Panc1 (cell line): ENCODE measurements at regions not wholly inside any gene's neighbourhood (a gene's known extent, or its start where the extent isn't known, plus 50 kb on each side); places are given as distances from the start of the nearest gene placed in this dataset.

ENCODE experiments used
- ATAC-seq: fragments of 200-7000 bp; cut with Tn5 transposase; 2 replicates; pipeline ENCODE4 v1.9.1; 2020; ENCODE audit warnings: mild to moderate bottlenecking, moderate library complexity
- BruUV-seq: library from RNA; stranded (reverse); fragments of 400-500 nt; replicated peaks from 2 replicates; lab custom pipeline; 2021; lab: Mats Ljungman, UMichigan
- CTCF ChIA-PET: fragments of 300-600 bp; sonication (Branson Sonifier 250); formaldehyde crosslinking; loops from one replicate; lab custom pipeline; 2022; ENCODE audit warnings: antibody characterized with exemption; lab: Charles Lee
- POLR2A ChIA-PET: fragments of 300-600 bp; sonication (Branson Sonifier 250); formaldehyde crosslinking; loops from one replicate; lab custom pipeline; 2022; ENCODE audit warnings: antibody characterized with exemption; lab: Charles Lee
- DNase-seq: peaks from one replicate; pipeline ENCODE4 v3.0.0-alpha.2; 2010; ENCODE audit warnings: low read depth, low spot score
- H3K27ac ChIP-seq: 2 replicates; pipeline ENCODE4 v1.5.1; 2011; ENCODE audit warnings: mild to moderate bottlenecking, low read length, inconsistent platforms
- H3K27me3 ChIP-seq: fragments of 200-500 bp; sonication (Bioruptor generic); 2 replicates; pipeline ENCODE4 v1.6.0; 2014; ENCODE audit warnings: low read length, inconsistent platforms; ENCODE audit not compliant: control insufficient read depth, insufficient read depth
- H3K36me3 ChIP-seq: fragments of 200-500 bp; sonication (Bioruptor generic); 2 replicates; pipeline ENCODE4 v1.5.1; 2014; ENCODE audit warnings: inconsistent platforms, mild to moderate bottlenecking, low read length, moderate library complexity; ENCODE audit not compliant: control insufficient read depth, insufficient read depth
- H3K4me1 ChIP-seq: 2 replicates; pipeline ENCODE4 v1.5.1; 2011; ENCODE audit warnings: inconsistent platforms, mild to moderate bottlenecking, low read length, moderate library complexity; ENCODE audit not compliant: control insufficient read depth, insufficient read depth
- H3K4me3 ChIP-seq, 2 experiments: 2 replicates each; pipeline ENCODE4 v1.5.1; 2011 to 2012; ENCODE audit warnings: low read depth in 2 of 2, low read length in 2 of 2, mild to moderate bottlenecking in 2 of 2, inconsistent platforms in 1 of 2, moderate library complexity in 1 of 2
- H3K9me3 ChIP-seq: fragments of 200-500 bp; sonication (Bioruptor generic); 2 replicates; pipeline ENCODE4 v1.5.1; 2014; ENCODE audit warnings: low read depth, mild to moderate bottlenecking, inconsistent platforms, low read length, moderate library complexity; ENCODE audit not compliant: control insufficient read depth, insufficient read depth
- POLR2AphosphoS5 ChIP-seq: IDR thresholded peaks from 2 replicates; pipeline ENCODE4 v1.6.1; 2012; ENCODE audit warnings: mild to moderate bottlenecking, low read depth, low read length, moderate library complexity
- SIN3A ChIP-seq: IDR thresholded peaks from 2 replicates; pipeline ENCODE4 v1.6.1; 2012; ENCODE audit warnings: low read depth, mild to moderate bottlenecking, low read length, moderate library complexity, borderline replicate concordance; ENCODE audit not compliant: insufficient read depth
- TCF7L2 ChIP-seq: IDR thresholded peaks from 2 replicates; pipeline ENCODE4 v1.6.1; 2011; ENCODE audit warnings: mild to moderate bottlenecking, low read depth, low read length, inconsistent platforms
- in situ Hi-C: cut with HindIII; loops from 2 replicates; pipeline ENCODE4 v1.10.0; 2016; ENCODE audit warnings: low sequenced_read_pairs, low pct_unique_long_range_greater_than_20kb
- intact Hi-C: fragments of 100-400 bp; cut with micrococcal nuclease; formaldehyde crosslinking; loops from one replicate; pipeline ENCODE4 v1.10.0; 2022; ENCODE audit not compliant: unreplicated experiment
- TF ChIP-seq, protein P1 (sequence below): fragments of 450-650 bp; IDR thresholded peaks from 2 replicates; pipeline ENCODE4 v1.5.1; 2017; ENCODE audit warnings: mild to moderate bottlenecking
- TF ChIP-seq, protein P2 (sequence below), 2 experiments: IDR thresholded peaks; 2 replicates each; pipeline ENCODE4 v1.6.1; 2011 to 2012; ENCODE audit warnings: low read depth in 2 of 2, control low read depth in 1 of 2, low read length in 1 of 2, mild to moderate bottlenecking in 1 of 2, moderate library complexity in 1 of 2; ENCODE audit not compliant: insufficient read depth in 1 of 2

DNA sequence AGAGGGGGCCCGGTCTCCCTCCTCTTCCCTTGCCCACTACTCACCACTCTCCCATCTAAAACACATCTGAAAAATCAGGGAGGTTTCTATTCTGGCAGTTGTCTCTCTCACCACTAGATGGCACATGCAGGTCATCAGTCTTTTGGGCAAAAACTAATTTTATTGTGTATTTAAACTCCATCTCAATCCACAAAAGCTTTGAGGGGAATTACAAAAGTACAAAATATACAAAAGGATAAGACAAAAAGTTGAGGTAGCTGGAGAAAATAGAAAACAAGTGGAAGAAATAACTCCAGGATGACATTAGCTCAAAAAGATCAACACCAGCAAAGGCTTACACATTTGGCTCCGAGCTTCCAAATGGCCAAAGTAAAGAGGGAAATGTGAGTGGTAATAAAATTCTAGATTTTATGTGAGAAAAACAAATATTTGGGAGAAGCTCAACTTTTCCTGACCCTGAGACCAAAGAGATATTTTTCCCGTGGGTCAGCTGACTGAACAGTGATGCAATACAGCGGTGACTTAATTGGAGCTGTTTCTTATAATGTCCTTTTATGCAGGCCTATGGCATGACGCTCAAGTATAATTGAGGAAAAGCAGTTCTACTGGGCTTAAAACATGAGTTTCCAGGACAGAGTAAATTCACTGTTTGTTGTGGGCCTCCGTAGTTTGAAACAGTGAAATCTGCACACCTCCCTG is 79.8 kb upstream of the CHD6 start:
- Histone ChIP-seq H3K27ac (no peak overlapping the region), H3K27me3 (peaks cover 4% of the 10 kb centered on the region), H3K4me3 (no peak overlapping the region), H3K4me1 (no peaks in the 10 kb centered on the region), H3K36me3 (no peaks in the 10 kb centered on the region), H3K9me3 (no peaks in the 10 kb centered on the region)
- TF ChIP-seq, protein P1, sequence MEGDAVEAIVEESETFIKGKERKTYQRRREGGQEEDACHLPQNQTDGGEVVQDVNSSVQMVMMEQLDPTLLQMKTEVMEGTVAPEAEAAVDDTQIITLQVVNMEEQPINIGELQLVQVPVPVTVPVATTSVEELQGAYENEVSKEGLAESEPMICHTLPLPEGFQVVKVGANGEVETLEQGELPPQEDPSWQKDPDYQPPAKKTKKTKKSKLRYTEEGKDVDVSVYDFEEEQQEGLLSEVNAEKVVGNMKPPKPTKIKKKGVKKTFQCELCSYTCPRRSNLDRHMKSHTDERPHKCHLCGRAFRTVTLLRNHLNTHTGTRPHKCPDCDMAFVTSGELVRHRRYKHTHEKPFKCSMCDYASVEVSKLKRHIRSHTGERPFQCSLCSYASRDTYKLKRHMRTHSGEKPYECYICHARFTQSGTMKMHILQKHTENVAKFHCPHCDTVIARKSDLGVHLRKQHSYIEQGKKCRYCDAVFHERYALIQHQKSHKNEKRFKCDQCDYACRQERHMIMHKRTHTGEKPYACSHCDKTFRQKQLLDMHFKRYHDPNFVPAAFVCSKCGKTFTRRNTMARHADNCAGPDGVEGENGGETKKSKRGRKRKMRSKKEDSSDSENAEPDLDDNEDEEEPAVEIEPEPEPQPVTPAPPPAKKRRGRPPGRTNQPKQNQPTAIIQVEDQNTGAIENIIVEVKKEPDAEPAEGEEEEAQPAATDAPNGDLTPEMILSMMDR: peak; percentile 90
- TF ChIP-seq TCF7L2 (no peak), SIN3A (no peak)
- TF ChIP-seq, protein P2, sequence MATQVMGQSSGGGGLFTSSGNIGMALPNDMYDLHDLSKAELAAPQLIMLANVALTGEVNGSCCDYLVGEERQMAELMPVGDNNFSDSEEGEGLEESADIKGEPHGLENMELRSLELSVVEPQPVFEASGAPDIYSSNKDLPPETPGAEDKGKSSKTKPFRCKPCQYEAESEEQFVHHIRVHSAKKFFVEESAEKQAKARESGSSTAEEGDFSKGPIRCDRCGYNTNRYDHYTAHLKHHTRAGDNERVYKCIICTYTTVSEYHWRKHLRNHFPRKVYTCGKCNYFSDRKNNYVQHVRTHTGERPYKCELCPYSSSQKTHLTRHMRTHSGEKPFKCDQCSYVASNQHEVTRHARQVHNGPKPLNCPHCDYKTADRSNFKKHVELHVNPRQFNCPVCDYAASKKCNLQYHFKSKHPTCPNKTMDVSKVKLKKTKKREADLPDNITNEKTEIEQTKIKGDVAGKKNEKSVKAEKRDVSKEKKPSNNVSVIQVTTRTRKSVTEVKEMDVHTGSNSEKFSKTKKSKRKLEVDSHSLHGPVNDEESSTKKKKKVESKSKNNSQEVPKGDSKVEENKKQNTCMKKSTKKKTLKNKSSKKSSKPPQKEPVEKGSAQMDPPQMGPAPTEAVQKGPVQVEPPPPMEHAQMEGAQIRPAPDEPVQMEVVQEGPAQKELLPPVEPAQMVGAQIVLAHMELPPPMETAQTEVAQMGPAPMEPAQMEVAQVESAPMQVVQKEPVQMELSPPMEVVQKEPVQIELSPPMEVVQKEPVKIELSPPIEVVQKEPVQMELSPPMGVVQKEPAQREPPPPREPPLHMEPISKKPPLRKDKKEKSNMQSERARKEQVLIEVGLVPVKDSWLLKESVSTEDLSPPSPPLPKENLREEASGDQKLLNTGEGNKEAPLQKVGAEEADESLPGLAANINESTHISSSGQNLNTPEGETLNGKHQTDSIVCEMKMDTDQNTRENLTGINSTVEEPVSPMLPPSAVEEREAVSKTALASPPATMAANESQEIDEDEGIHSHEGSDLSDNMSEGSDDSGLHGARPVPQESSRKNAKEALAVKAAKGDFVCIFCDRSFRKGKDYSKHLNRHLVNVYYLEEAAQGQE (IDR thresholded peaks at IDR 0.05; ENCODE audit: insufficient read depth in 1 of 2, low read depth in 2 of 2, low read length in 1 of 2): no peak
- ATAC-seq (no peak), DNase-seq (peak; percentile 33)
- ChIA-PET CTCF (interaction anchor here (1.0 kb wide), 1 partner anchor 1711 kb away, joined by 3 read pairs; no protein-coding TSS in a partner anchor), POLR2A (no interaction called here)
- intact Hi-C loops (no loop called here), in situ Hi-C loops (no loop called here)
- no TSS peak for BruUV-seq

DNA sequence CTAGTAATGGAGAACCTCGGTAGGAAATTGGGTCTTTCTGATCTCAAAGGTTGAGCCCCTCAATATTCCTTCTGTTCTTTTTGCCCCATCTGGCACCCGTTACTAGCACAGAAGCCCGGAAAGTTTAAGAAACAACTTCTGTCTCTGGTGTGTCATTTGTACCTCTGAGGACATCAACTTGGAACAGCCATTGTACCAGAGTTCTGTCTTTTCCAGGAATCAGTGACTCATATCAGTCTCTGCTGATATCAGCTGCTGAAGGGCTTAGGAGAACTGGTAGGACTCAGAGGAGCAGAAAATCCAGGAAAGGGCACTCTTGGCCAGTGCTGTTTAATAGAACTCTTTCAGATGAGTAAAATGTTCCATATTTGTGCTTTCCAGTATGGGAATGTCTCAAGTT is 78.3 kb upstream of the CHD6 start:
- intact Hi-C loops: no loop called here
- CTCF ChIA-PET: interaction anchor here (0.6 kb wide), 1 partner anchor 1116 kb away, joined by 4 read pairs; no protein-coding TSS in a partner anchor

DNA sequence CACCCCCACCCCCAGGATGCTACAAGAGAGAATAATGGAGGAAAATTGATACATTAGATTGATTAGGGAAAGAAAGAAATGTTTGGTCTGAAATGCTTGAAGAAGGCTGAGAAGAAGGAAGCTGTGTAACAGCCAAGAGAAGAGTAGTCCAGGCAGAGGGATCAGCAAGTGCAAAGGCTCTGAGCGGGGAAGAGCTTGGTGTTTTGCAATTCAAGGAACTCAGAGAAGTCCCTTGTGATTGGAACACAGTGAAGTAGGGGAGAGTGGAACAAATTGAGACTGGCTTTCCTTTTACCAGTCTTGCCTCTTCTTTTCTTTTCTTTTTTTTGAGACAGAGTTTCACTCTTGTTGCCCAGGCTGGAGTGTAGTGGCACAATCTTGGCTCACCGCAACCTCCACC is 76.6 kb upstream of the CHD6 start:
- DNase-seq: no peak
- BruUV-seq: no TSS peak
- H3K4me3 ChIP-seq: no peak overlapping the region; a peak in 2 of 4 replicates
- no peaks in the 10 kb centered on the region for H3K4me1 ChIP-seq
- CTCF ChIA-PET: no interaction called here
- no peaks in the 10 kb centered on the region for H3K9me3 ChIP-seq
- H3K27me3 ChIP-seq: peaks cover 7% of the 10 kb centered on the region
- intact Hi-C loops: no loop called here
- POLR2A ChIA-PET: no interaction called here
- TF ChIP-seq, protein P2 (IDR thresholded peaks at IDR 0.05; ENCODE audit: insufficient read depth in 1 of 2, low read depth in 2 of 2, low read length in 1 of 2): no peak
- TF ChIP-seq SIN3A (no peak), TCF7L2 (no peak), POLR2AphosphoS5 (no peak)
- TF ChIP-seq, protein P1: no peak
- in situ Hi-C loops: no loop called here
- no peak for ATAC-seq
- H3K36me3 ChIP-seq: no peaks in the 10 kb centered on the region
- no peak overlapping the region for H3K27ac ChIP-seq

More for the DNA sequence above, 78.3 kb upstream of the CHD6 start:
- no peak overlapping the region for H3K4me3 ChIP-seq
- in situ Hi-C loops: no loop called here
- no peak overlapping the region for H3K27ac ChIP-seq
- no TSS peak for BruUV-seq
- TF ChIP-seq SIN3A: no peak
- no peaks in the 10 kb centered on the region for H3K9me3 ChIP-seq
- no peak for DNase-seq
- POLR2A ChIA-PET: no interaction called here
- no peaks in the 10 kb centered on the region for H3K36me3 ChIP-seq
- H3K4me1 ChIP-seq: no peaks in the 10 kb centered on the region
- peaks cover 7% of the 10 kb centered on the region for H3K27me3 ChIP-seq
- no peak for ATAC-seq
